HCT116 (cell line): ENCODE measurements at regions not wholly inside any gene's neighbourhood (a gene's known extent, or its start where the extent isn't known, plus 50 kb on each side); places are given as distances from the start of the nearest gene placed in this dataset.
"Not testable (repeated sequence)": the region's sequence is repeated elsewhere in the genome, so short reads cannot be mapped to it uniquely, and the experiment has no call there.

Source experiments
- CTCF ChIP-seq, 3 experiments: fragments of 200-600 bp in 1 of 3; sonication (generic) in 1 of 3; IDR thresholded peaks in 2 of 3; conservative IDR thresholded peaks in 1 of 3; 2 replicates each; pipeline ENCODE4 v1.5.1; 2012 to 2017; ENCODE audit warnings: low read depth in 2 of 3, low read length in 2 of 3, antibody characterized with exemption in 1 of 3, borderline replicate concordance in 1 of 3, control low read depth in 1 of 3, mild to moderate bottlenecking in 1 of 3, mixed read lengths in 1 of 3, mixed run types in 1 of 3, moderate library complexity in 1 of 3; ENCODE audit not compliant: insufficient read depth in 1 of 3
- ELF1 ChIP-seq: IDR thresholded peaks from 2 replicates; pipeline ENCODE4 v1.6.1; 2012; ENCODE audit warnings: low read depth, borderline replicate concordance
- TF ChIP-seq, protein P1 (sequence below): IDR thresholded peaks from 2 replicates; pipeline ENCODE4 v1.6.1; 2012; ENCODE audit warnings: low read depth

DNA sequence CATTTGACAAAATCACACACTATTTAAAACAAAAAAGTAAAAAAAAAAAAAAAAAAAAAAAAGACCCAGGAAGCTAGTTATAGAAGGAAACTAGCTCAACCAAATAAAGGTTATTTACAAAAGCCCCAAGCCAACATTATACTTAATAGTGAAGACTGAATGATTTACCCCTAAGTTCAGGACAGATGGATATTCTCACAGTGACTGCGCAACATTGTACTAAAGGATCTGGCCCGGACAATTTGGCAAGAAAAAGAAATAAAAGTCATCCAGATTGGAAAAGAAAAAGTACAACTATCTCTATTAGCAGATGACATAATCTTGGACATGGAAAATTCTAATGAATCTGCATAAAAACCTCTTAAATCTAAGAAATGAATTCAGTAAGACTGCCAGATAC lies 936.0 kb upstream of the ADAMTS5 start:
- not testable (repeated sequence) for TF ChIP-seq ELF1; CTCF (IDR thresholded peaks at IDR 0.05 in 2 of 3, conservative IDR thresholded peaks at IDR 0.05 in 1 of 3; ENCODE audit: borderline replicate concordance in 1 of 3, insufficient read depth in 1 of 3, low read depth in 2 of 3, low read length in 2 of 3)
- TF ChIP-seq, protein P1, sequence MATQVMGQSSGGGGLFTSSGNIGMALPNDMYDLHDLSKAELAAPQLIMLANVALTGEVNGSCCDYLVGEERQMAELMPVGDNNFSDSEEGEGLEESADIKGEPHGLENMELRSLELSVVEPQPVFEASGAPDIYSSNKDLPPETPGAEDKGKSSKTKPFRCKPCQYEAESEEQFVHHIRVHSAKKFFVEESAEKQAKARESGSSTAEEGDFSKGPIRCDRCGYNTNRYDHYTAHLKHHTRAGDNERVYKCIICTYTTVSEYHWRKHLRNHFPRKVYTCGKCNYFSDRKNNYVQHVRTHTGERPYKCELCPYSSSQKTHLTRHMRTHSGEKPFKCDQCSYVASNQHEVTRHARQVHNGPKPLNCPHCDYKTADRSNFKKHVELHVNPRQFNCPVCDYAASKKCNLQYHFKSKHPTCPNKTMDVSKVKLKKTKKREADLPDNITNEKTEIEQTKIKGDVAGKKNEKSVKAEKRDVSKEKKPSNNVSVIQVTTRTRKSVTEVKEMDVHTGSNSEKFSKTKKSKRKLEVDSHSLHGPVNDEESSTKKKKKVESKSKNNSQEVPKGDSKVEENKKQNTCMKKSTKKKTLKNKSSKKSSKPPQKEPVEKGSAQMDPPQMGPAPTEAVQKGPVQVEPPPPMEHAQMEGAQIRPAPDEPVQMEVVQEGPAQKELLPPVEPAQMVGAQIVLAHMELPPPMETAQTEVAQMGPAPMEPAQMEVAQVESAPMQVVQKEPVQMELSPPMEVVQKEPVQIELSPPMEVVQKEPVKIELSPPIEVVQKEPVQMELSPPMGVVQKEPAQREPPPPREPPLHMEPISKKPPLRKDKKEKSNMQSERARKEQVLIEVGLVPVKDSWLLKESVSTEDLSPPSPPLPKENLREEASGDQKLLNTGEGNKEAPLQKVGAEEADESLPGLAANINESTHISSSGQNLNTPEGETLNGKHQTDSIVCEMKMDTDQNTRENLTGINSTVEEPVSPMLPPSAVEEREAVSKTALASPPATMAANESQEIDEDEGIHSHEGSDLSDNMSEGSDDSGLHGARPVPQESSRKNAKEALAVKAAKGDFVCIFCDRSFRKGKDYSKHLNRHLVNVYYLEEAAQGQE, result not testable (repeated sequence)
